ENCODE measurements at regions not wholly inside any gene's neighbourhood (a gene's known extent, or its start where the extent isn't known, plus 50 kb on each side); places are given as distances from the start of the nearest gene placed in this dataset.
"Not testable (repeated sequence)": the region's sequence is repeated elsewhere in the genome, so short reads cannot be mapped to it uniquely, and the experiment has no call there.

- DNase-seq = no peak
These were observed 424.5 kb upstream of the CRIM1 start for GRCh38 chr2:35931115-35931514.

GRCh38 chr2:35929551-35929950, 426.0 kb upstream of the CRIM1 start:
- DNase-seq = no peak

DNA sequence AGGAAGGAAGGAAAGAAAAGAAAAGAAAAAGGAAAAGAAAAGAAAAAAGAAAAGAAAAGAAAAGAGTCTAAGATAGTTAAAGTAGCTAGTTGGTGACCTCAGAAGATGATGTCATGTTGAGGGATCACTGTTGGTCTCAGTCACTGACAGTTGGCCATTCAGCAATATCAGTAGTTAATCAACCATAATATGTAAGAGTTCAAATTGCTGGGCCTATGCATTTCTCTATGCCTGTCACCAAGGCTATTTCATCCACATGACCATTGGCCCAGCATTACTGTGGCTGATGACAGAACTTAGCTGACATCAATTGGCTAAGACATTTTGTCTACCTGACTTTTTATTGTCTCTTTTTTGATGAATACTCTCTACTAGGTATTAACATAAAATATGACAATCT, 435.5 kb upstream of the CRIM1 start:
- DNase-seq = no peak

- no peak for DNase-seq
These were observed 440.3 kb upstream of the CRIM1 start for GRCh38 chr2:35915261-35915660.

DNA sequence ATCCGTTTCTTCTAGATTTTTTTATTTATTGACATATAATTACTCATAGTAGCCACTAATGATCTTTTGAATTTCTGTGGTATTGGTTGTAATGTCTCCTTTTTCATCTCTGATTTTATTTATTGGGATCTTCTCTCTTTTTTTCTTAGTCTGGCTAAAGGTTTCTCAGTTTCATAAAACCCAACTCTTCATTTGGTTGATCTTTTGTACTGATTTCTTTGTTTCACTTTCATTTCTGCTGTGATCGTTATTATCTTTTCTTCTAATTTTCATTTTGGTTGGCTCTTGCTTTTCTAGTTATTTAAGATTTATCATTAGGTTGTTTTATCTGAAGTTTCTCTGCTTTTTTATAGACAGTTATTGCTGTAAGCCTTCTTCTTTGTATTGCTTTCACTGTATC, 463.6 kb upstream of the CRIM1 start:
- no peak for DNase-seq

GRCh38 chr2:35891528-35891927, 464.1 kb upstream of the CRIM1 start:
- DNase-seq = no peak

GRCh38 chr2:35887146-35887545, 468.4 kb upstream of the CRIM1 start:
- no peak for DNase-seq

DNA sequence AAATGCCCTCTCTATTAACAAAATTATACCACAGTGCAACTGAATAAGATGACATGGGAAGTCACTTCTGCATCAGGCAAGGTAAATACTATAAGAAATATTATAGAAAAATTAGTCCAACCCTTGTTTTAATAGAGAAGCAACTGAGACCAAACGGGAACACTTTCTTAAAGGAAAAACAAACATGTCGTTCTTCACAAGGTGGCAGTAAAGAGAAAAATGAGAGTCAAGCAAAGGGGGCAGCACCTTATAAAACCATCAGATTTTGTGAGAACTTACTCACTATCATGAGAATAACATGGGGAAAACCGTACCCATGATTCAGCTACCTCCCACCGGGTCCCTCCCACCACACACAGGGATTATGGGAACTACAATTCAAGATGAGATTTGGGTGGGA, 481.7 kb upstream of the CRIM1 start:
- DNase-seq = no peak

- peak; percentile 23 for DNase-seq
These were observed 483.9 kb upstream of the CRIM1 start for GRCh38 chr2:35871672-35872071.

GRCh38 chr2:35870713-35871112, 484.9 kb upstream of the CRIM1 start:
- no peak for DNase-seq

GRCh38 chr2:35864141-35864540, 491.4 kb upstream of the CRIM1 start:
- DNase-seq = peak; percentile 39

DNA sequence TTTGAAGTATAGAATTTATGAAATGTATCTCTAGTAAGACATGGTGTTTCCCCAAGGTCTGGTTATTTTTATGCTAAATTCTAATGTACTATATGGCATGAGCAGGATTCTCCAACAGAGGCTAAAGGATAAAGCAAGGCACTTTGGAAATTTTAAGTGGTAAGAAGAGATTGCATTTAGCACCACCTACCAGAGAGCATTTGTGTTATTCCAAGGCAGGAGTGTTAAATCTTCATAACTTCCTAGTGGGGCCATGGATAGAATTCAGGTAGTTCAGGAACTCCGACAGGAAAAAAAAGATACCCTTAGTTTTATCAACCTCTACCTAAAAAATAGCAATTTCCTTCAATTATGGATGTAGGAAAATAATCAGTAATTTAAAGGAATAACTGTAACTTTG, 497.4 kb upstream of the CRIM1 start:
- DNase-seq = no peak

GRCh38 chr2:35857498-35857897, 498.1 kb upstream of the CRIM1 start:
- no peak for DNase-seq

DNA sequence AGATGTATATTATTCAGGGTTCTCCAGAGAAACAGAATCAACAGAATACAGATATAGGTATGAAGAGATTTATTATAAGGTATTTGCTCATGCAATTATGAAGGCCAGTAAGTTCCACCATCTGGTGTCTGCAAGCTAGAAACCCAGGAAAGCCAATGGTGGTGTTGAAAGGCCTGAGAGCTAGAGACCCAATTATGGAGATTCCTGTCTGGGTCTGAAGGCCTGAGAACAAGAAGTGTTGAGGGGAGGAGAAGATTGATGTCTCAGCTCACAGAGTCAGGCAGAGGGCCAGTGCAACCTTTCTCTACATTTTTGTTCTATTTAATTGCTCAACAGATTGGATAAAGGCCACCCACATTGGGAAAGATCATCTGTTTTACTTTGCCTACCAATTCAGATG, 524.2 kb upstream of the CRIM1 start:
- DNase-seq = no peak

DNA sequence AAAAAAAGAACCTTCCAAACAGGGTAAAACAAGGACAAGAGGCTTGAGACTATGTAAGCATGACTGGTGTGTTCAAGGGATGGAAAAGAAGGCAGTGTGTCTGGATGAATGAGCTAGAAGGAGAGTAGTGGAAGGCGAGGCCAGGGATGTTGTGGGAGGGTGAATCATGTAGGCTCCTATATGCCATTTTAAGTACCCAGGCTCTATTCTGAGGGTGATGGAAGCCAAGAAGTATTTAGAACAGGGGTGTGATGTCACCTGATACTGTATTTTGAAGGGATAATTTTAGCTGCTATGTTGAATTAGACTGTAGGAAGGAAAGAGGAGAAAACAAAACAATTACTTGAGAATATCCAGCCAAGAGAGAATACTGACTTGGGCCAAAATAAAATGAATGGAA, 524.7 kb upstream of the CRIM1 start:
- no peak for DNase-seq

GRCh38 chr2:35827086-35827485, 528.5 kb upstream of the CRIM1 start:
- no peak for DNase-seq

DNA sequence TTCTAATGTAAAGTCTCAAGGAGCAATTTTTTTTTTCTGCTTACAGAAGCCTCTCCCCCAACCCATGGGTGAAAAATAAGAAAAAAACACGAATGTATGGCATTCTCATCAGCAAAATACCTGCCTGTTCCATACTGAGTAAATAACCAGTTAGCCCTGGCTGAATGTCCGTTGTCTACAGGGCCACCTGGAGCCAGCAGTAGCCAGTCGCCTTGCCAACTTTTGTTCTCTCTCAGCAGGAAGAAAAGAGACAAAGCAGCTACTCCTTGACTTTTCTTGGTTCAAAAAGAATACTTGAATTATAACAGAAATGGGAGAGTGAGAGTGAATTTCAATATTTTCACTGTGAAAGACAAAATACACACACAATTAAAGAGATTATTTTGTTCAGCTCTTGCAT, 532.9 kb upstream of the CRIM1 start:
- DNase-seq = no peak

DNA sequence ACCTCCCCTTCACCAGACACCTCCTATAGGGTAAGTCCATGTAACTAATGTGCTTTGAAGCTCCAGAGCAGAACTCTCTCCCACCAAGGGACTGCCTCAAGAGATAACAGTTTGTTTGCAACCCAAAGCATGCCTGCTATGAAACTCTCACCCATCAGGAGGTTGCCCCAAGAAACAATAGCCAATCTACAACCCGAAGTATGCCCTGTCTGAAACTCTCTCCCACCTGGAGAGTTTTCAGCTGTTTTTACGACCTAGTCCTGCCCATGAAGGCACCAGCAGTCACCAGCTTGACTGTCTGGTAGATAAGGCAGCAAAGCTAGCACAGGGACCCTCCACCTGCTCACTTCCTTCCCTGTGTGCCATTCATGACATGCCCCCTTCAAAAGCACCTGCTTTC, 533.9 kb upstream of the CRIM1 start:
- no peak for DNase-seq

- no peak for DNase-seq
These were observed 535.2 kb upstream of the CRIM1 start for GRCh38 chr2:35820391-35820790.

DNA sequence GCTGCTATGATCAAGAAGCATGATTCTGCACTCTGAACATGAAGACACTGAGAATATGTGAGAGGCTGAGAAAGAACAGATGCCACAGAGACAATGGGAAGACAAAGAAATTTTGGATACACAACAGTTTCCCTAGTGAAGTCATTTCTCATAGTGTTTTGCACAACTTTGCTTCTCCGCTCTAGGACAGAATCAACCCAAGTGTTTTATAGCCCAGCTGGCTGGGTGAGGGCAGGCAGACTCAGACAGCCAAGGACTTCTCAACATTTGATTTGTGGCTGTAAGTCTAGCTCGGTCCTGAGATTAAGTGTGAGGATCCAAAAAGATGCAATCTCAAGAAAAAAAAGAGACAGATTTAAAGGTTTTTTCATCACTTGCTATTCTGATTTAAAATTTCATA, 536.5 kb upstream of the CRIM1 start:
- DNase-seq = no peak

DNA sequence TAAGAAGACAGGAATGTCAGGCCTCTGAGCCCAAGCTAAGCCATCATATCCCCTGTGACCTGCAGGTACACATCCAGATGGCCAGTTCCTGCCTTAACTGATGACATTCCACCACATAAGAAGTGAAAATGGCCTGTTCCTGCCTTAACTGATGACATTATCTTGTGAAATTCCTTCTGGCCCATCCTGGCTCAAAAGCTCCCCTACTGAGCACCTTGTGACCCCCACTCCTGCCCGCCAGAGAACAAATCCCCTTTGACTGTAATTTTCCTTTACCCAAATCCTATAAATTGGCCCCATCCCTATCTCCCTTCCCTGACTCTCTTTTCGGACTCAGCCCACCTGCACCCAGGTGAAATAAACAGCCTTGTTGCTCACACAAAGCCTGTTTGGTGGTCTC, 537.2 kb upstream of the CRIM1 start:
- not testable (repeated sequence) for DNase-seq

- not testable (repeated sequence) for DNase-seq
These were observed 541.0 kb upstream of the CRIM1 start for GRCh38 chr2:35814597-35814996.

- DNase-seq = peak; percentile 54
These were observed 552.5 kb upstream of the CRIM1 start for GRCh38 chr2:35803126-35803525.

DNA sequence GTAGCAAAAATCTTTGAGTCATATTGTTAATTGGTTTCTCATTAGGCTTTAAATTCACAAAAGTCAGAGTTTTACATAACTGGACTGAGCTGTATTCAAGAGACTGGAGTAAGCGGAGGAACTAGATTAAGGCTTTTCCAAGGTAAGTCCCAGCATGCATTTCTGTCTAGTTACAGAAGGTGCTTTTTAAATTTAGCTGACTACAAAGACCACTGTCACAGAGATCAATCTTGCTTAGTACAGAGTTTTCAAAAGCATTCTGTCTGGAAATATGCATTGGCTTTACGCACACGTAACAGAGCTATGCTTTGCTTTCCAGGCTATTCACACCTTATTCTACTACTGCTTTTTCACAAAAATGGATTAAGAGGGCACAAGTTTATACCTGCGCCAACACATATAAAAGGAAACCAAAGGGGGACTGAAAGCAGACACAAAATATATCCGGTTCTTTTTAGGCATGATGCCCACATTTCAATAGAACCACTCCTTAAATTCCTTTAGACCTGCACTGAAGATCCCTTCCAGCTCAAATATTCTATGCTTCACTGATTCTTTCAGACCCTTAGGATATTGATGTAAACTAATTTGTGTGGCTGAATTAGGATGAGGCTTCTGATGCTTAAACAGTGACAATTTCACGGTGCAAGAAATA, 560.7 kb upstream of the CRIM1 start:
- no peak for DNase-seq

- DNase-seq = peak; percentile 47
These were observed 565.3 kb upstream of the CRIM1 start for GRCh38 chr2:35790292-35790691.

- DNase-seq = no peak
These were observed 567.0 kb upstream of the CRIM1 start for GRCh38 chr2:35788543-35788942.

Measured in RPMI8226 (cell line).